ENCODE measurements at regions not wholly inside any gene's neighbourhood (a gene's known extent, or its start where the extent isn't known, plus 50 kb on each side); places are given as distances from the start of the nearest gene placed in this dataset.

DNA sequence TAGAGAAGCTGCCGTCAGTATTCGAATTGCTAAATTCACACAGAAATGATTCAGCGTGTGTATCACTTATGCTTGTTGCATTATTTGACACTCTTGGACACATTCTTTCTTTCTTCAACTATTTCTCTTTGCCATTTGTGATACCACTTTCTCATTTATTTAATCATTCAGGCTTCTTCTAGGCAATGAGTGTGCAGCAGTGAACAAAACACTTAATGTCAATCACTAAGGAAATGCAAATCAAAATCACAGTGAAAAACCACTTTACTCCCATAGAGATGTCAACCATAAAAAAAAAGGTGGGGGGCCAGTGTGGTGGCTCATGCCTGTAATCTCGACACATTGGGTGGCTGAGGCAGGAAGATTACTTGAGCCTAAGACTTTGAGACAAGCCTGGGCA lies 214.6 kb downstream of the FLRT2 start:
- no peaks in the 10 kb centered on the region for H3K36me3 ChIP-seq (ENCODE audit: insufficient read depth, low read length)
- H4K20me1 ChIP-seq (ENCODE audit: insufficient read depth), result no peaks in the 10 kb centered on the region
- no peaks in the 10 kb centered on the region for H3K27me3 ChIP-seq (ENCODE audit: insufficient read depth, low read depth, low read length)
- no peak overlapping the region for H3K4me2 ChIP-seq (ENCODE audit: low read length)
- no peaks in the 10 kb centered on the region for H3F3A ChIP-seq (ENCODE audit: insufficient read depth, low read length, poor library complexity, severe bottlenecking)
- TF ChIP-seq, protein P1, sequence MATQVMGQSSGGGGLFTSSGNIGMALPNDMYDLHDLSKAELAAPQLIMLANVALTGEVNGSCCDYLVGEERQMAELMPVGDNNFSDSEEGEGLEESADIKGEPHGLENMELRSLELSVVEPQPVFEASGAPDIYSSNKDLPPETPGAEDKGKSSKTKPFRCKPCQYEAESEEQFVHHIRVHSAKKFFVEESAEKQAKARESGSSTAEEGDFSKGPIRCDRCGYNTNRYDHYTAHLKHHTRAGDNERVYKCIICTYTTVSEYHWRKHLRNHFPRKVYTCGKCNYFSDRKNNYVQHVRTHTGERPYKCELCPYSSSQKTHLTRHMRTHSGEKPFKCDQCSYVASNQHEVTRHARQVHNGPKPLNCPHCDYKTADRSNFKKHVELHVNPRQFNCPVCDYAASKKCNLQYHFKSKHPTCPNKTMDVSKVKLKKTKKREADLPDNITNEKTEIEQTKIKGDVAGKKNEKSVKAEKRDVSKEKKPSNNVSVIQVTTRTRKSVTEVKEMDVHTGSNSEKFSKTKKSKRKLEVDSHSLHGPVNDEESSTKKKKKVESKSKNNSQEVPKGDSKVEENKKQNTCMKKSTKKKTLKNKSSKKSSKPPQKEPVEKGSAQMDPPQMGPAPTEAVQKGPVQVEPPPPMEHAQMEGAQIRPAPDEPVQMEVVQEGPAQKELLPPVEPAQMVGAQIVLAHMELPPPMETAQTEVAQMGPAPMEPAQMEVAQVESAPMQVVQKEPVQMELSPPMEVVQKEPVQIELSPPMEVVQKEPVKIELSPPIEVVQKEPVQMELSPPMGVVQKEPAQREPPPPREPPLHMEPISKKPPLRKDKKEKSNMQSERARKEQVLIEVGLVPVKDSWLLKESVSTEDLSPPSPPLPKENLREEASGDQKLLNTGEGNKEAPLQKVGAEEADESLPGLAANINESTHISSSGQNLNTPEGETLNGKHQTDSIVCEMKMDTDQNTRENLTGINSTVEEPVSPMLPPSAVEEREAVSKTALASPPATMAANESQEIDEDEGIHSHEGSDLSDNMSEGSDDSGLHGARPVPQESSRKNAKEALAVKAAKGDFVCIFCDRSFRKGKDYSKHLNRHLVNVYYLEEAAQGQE (IDR thresholded peaks at IDR 0.05; ENCODE audit: borderline replicate concordance), result peak; percentile 37
- TF ChIP-seq EP300 (conservative IDR thresholded peaks at IDR 0.05; ENCODE audit: poor library complexity, severe bottlenecking), result peak; percentile 91
- TF ChIP-seq TAF1 (IDR thresholded peaks at IDR 0.05; ENCODE audit: low read depth), result no peak
- no peaks in the 10 kb centered on the region for H3K9me2 ChIP-seq (ENCODE audit: insufficient read depth, low read length)
- H3K4me3 ChIP-seq (ENCODE audit: low read length), result no peak overlapping the region
- no peaks in the 10 kb centered on the region for H3K9me3 ChIP-seq (ENCODE audit: low read length)
- no peaks in the 10 kb centered on the region for H3K79me2 ChIP-seq (replicated peaks; ENCODE audit: insufficient read depth, low read length)
- no peak overlapping the region for H2AFZ ChIP-seq (ENCODE audit: low read depth, low read length)
- no peak overlapping the region for H3K9ac ChIP-seq (ENCODE audit: low read length)
- H3K27ac ChIP-seq (ENCODE audit: low read length), result peak overlapping the region; percentile 76

DNA sequence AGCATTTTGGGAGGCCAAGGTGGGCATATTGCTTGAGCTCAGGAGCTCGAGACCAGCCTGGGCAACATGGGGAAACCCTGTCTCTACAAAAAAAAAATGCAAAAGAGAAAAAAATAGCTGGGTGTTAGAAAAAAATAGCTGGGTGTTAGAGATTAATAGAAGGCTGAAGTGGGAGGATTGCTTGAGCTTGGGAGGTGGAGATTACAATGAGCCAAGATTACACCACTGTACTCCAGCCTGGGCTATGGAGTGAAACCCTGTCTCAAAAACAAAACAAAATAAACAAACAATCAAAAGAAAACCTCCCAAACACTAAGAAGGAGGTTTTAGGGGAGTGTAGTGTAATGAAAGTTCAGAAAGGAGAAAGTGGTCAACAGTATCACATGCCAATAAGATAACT lies 202.1 kb downstream of the FLRT2 start:
- no peaks in the 10 kb centered on the region for H3K9me2 ChIP-seq (ENCODE audit: insufficient read depth, low read length)
- H3K9ac ChIP-seq (ENCODE audit: low read length), result no peak overlapping the region
- no peaks in the 10 kb centered on the region for H4K20me1 ChIP-seq (ENCODE audit: insufficient read depth)
- H3K27me3 ChIP-seq (ENCODE audit: insufficient read depth, low read depth, low read length), result no peaks in the 10 kb centered on the region
- H3K79me2 ChIP-seq (replicated peaks; ENCODE audit: insufficient read depth, low read length), result no peaks in the 10 kb centered on the region
- TF ChIP-seq EZH2 (IDR thresholded peaks at IDR 0.05; ENCODE audit: borderline replicate concordance, insufficient read depth, low read length, poor library complexity, severe bottlenecking), result no peak
- TF ChIP-seq EP300 (conservative IDR thresholded peaks at IDR 0.05; ENCODE audit: poor library complexity, severe bottlenecking), result no peak
- no peak for TF ChIP-seq SMC3 (conservative IDR thresholded peaks at IDR 0.05; ENCODE audit: poor library complexity)
- TF ChIP-seq, protein P1 (IDR thresholded peaks at IDR 0.05; ENCODE audit: borderline replicate concordance), result no peak
- TF ChIP-seq, protein P2, sequence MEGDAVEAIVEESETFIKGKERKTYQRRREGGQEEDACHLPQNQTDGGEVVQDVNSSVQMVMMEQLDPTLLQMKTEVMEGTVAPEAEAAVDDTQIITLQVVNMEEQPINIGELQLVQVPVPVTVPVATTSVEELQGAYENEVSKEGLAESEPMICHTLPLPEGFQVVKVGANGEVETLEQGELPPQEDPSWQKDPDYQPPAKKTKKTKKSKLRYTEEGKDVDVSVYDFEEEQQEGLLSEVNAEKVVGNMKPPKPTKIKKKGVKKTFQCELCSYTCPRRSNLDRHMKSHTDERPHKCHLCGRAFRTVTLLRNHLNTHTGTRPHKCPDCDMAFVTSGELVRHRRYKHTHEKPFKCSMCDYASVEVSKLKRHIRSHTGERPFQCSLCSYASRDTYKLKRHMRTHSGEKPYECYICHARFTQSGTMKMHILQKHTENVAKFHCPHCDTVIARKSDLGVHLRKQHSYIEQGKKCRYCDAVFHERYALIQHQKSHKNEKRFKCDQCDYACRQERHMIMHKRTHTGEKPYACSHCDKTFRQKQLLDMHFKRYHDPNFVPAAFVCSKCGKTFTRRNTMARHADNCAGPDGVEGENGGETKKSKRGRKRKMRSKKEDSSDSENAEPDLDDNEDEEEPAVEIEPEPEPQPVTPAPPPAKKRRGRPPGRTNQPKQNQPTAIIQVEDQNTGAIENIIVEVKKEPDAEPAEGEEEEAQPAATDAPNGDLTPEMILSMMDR (IDR thresholded peaks at IDR 0.05; ENCODE audit: poor library complexity, severe bottlenecking), result no peak
- no peak for TF ChIP-seq MXI1 (conservative IDR thresholded peaks at IDR 0.05; ENCODE audit: poor library complexity, severe bottlenecking)
- no peak for TF ChIP-seq POLR2AphosphoS5 (IDR thresholded peaks at IDR 0.05)
- no peak for TF ChIP-seq TAF1 (IDR thresholded peaks at IDR 0.05; ENCODE audit: low read depth)
- TF ChIP-seq RAD21 (conservative IDR thresholded peaks at IDR 0.05), result no peak
- no peak overlapping the region for H2AFZ ChIP-seq (ENCODE audit: low read depth, low read length)
- H3K4me3 ChIP-seq (ENCODE audit: low read length), result no peak overlapping the region
- H3K9me3 ChIP-seq (ENCODE audit: low read length), result no peaks in the 10 kb centered on the region
- no peaks in the 10 kb centered on the region for H3K36me3 ChIP-seq (ENCODE audit: insufficient read depth, low read length)
- no peaks in the 10 kb centered on the region for H3F3A ChIP-seq (ENCODE audit: insufficient read depth, low read length, poor library complexity, severe bottlenecking)
- no peak overlapping the region for H3K4me2 ChIP-seq (ENCODE audit: low read length)
- no peak overlapping the region for H3K27ac ChIP-seq (ENCODE audit: low read length)
